Stimulated activated CD4-positive, alpha-beta T cell treated with anti-CD3 and anti-CD28 coated beads, Interleukin-1b, Interleukin-23, amount 100 ng/mL, for 24 hours (primary cell): ENCODE measurements at regions not wholly inside any gene's neighbourhood (a gene's known extent, or its start where the extent isn't known, plus 50 kb on each side); places are given as distances from the start of the nearest gene placed in this dataset.

Experiments
- DNase-seq, 4 experiments: peaks; one replicate each; pipeline ENCODE4 v3.0.0-alpha.2; 2020; ENCODE audit warnings: low read depth in 4 of 4, low spot score in 1 of 4

- DNase-seq: no peak
Measured at GRCh38 chr18:76203552-76203951, 291.5 kb downstream of the ZNF516 start.

DNA sequence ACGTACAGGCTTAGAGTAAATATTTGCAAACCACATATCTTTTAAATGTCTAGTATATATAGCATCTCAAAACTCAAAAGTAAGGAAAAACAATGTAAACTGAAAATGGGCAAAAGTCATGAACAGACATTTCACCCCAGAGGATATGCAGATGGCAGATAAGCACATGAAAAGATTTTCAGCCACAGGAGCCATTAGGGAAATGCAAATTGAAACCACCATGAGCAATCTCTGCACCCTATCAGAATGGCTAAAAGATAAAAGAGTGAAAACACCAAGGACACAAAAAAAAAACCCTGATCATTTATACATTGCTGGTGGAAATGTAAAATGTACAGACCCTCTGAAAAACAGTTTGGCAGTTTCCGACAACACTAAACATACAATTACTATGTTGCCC, 292.7 kb downstream of the ZNF516 start:
- no peak for DNase-seq

- DNase-seq: no peak
Measured at GRCh38 chr18:76195601-76196000, 299.4 kb downstream of the ZNF516 start.

DNA sequence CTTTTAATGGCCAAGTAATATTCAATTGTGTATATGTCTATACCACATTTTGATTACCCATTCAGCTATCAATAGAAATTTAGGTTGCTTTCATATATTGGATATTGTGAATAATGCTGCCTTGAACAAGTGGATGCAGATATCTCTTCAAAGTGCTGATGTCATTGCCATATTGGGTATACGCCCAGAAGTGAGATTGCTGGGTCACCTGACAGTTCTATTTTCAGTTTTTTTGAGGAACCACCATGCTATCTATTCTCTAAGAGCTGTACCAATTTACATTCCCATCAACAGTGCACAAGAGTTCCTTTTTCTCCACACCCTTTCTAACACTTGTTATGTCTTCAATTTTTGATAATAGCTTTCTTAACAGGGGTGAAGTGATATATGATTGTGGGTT, 306.9 kb downstream of the ZNF516 start:
- DNase-seq: no peak

- no peak for DNase-seq
Measured at GRCh38 chr18:76179257-76179656, 315.8 kb downstream of the ZNF516 start.

DNA sequence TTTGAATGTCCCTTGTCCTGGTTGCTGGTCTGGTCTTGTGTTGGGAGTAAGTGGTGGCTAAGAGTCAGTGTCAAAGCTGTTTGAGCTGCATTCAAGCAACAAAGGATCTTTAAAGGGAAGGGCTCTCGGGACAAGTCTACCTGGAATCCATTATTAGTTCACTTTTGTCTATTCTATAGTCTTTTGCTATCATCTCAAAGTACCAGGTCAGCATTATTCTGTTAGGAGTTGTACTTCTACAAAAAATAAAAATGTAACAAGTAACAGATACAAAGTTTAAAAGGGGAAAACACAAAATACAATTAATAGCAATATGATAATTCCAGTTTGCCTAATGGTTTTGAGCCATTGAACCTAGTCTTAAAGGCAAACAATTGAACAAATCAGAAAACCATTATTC, 317.9 kb downstream of the ZNF516 start:
- no peak for DNase-seq

DNA sequence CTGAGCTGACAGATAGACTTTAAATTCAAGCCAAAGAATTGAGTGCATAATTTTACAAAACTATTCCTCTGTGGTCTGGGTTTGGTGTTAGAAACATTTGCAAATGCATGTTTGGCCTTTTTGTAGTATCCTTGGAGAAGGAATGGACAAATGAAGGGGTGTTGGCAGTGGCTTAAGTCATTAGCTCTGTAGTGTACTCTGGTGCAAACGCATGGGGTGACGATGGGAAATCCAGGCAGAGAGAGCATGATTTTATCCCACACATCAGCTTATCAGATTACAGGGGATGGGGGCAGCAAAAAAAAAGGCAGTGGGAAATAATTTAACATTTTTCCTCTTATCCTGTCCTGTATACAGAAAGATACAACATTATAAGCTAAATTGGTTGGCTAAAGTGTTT, 320.6 kb downstream of the ZNF516 start:
- no peak for DNase-seq

- DNase-seq: no peak
Measured at GRCh38 chr18:76169733-76170132, 325.3 kb downstream of the ZNF516 start.

- DNase-seq: no peak
Measured at GRCh38 chr18:76167845-76168621, 327.0 kb downstream of the ZNF516 start.

DNA sequence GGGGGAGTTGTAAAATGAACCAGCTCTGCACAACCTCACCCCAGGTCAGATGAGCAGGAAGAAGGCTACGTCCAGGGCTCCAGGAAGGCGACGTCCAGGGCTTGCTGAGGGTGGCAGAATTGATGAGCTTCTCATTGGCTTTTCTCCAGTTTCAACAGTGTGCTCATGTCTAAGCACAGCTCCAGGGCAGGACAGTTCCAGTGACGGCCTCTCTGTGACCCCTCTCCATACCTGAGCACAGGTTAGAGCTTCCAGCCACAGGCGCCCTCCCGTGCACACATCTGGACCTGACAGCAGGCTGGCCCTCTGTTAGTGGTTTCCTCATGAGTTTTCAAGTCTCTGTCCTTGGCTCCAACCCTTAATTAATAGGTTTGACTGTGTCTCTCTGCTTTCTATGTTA, 327.6 kb downstream of the ZNF516 start:
- DNase-seq: no peak

DNA sequence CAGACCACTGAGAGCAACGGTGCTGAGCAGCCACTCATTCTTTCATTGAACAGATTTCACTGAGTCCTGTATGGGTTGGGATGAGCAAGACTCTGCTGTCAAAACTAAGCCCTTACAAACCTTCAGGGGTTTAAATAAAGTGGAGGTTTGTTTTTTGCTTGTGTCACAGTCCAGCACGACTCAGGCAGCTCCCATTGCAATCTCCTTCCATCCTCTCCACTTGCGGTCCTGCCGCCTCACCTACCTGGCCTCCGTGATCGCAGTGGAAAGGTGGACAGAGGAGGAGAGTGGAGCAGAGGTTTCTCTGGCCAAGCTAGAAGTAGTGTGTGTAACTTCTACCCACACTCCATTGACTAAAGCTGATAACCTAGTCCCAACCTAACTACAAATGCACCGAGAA, 332.2 kb downstream of the ZNF516 start:
- no peak for DNase-seq

DNA sequence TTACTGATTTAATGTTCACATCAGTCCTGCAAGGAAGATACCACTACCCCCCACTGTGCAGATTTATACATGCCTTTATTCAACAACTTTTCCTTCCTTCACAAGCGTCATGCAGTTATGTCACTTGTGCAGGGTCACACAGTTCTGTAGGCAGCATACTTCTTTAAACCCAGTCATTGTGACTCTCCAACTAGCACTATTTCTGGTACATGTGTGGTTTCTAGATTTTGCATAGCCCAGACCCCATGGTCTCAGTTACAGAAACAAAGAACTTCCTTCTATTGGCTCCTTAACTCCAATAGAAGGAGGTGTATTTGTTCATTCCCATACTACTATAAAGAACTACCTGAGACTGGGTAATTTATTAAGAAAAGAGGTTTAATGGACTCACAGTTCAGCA, 333.1 kb downstream of the ZNF516 start:
- DNase-seq: no peak

DNA sequence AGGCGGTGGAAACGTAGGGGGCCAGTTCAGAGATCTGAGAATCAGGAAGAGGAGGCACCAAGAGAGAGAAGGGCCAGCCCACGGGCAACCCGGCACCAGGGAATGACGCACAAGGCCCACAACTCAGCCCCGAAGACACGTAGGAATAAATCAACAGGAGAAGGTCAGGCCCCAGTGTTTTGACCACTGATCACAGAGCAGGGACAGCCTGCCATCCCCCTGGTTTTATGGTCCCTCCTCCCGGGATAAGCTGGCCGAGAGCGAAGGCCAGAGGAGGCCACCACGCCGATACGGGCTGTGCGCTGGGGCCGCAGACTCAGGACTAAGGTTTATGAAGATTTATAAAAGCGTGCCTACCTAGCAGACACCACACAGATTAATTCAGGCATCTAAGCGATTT, 341.4 kb downstream of the ZNF516 start:
- no peak for DNase-seq

DNA sequence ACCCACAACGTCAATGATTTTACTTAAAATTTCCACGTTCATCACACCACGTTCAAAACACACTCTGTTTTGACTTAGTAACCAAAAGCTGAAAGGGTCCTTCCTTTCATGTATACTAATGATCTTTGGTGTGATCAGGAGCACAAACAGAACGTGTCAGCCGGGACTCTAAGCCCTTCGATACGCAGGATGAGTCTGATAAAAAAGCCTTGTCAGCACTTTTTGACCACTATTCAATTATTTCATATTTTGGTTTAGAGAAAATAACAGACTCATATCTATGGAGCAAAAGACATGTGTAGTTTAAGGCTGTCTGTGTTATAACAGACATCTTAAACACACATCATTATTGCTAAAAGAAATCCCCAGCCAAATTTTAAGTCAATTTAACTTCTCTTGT, 345.3 kb downstream of the ZNF516 start:
- DNase-seq: no peak

DNA sequence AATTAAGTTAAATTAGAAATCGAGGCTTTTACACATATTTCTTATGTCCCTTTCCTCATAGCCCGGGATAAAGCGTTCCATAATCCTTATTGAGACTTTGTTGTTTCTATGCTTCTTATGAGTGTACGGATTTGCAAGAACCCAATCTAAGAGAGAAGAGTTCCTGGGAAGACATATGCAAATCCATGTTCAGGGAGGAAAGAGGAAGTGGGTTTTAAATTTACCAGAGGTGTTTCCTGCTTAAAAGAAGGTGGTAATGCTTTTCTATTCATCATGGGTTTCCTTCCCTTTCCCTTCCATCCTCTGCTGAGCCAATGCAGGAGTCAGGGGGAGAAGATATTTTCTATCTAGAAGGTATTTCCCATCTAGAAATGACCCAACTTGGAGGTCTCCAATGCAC, 345.8 kb downstream of the ZNF516 start:
- no peak for DNase-seq

- no peak for DNase-seq
Measured at GRCh38 chr18:76145521-76146376, 349.3 kb downstream of the ZNF516 start.

GRCh38 chr18:76144844-76145243, 350.2 kb downstream of the ZNF516 start:
- DNase-seq: no peak

GRCh38 chr18:76142611-76143010, 352.4 kb downstream of the ZNF516 start:
- DNase-seq: no peak

DNA sequence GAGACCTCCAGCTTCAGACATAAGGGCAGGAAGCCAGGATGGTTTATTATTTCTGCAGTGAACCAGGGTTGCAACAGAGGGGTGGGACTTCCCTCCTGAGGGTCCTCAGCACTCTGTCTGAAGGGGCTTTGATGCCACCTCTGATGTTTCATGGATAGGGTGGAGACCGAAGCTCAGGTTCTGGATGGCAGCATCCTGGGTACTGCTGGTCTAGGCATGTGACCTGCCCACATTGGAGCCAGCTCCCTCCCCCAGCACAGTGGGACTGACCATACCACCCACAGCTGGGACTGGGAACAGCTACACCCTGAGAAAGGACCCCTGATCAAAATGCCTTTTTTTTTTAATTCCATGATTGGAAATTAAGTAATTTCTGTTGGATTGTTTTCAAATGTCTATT, 355.2 kb downstream of the ZNF516 start:
- no peak for DNase-seq

GRCh38 chr18:76137216-76137615, 357.8 kb downstream of the ZNF516 start:
- DNase-seq: no peak

- DNase-seq: no peak
Measured at GRCh38 chr18:76136701-76137100, 358.3 kb downstream of the ZNF516 start.

GRCh38 chr18:76134628-76135027, 360.4 kb downstream of the ZNF516 start:
- DNase-seq: no peak

GRCh38 chr18:76133873-76134272, 361.2 kb downstream of the ZNF516 start:
- no peak for DNase-seq
